Urinary bladder (tissue), 3 donors: ENCODE measurements at regions not wholly inside any gene's neighbourhood (a gene's known extent, or its start where the extent isn't known, plus 50 kb on each side); places are given as distances from the start of the nearest gene placed in this dataset.

Experiments used
- DNase-seq: peaks from one replicate; pipeline ENCODE4 v3.0.0-alpha.2; 2015; ENCODE audit errors: extremely low spot score
- H3K27ac ChIP-seq: one replicate; pipeline ENCODE4 v1.5.1; 2013; ENCODE audit warnings: low read depth, mild to moderate bottlenecking, moderate library complexity
- H3K36me3 ChIP-seq: one replicate; pipeline ENCODE4 v1.6.1; 2013; ENCODE audit warnings: mild to moderate bottlenecking, moderate library complexity; ENCODE audit not compliant: insufficient read depth
- H3K4me1 ChIP-seq: one replicate; pipeline ENCODE4 v1.6.1; 2013; ENCODE audit warnings: mild to moderate bottlenecking, moderate library complexity; ENCODE audit not compliant: insufficient read depth
- H3K4me3 ChIP-seq: one replicate; pipeline ENCODE4 v1.5.1; 2013; ENCODE audit warnings: low read depth, low read length
- WGBS: extraction: QIAGEN DNeasy Blood & Tissue Kit; methylation state at CpG from one replicate; pipeline ENCODE4 v1.1.7; 2013; 5-methylcytosine and 5-hydroxymethylcytosine counted together
- donor health status: healthy with polysubstance abuse.
- donor health status: healthy.

- DNase-seq = no peak
- no peak overlapping the region for H3K27ac ChIP-seq
- 72% methylated on average over 4 of the region's 4 CpGs for WGBS
- no peaks in the 10 kb centered on the region for H3K4me1 ChIP-seq
- no peaks in the 10 kb centered on the region for H3K36me3 ChIP-seq
- H3K4me3 ChIP-seq = no peak overlapping the region
Measured at GRCh38 chr11:129596351-129596750, 219.3 kb upstream of the TMEM45B start.

GRCh38 chr11:129598378-129598777 is 217.3 kb upstream of the TMEM45B start:
- DNase-seq = no peak
- Histone ChIP-seq H3K36me3 (no peaks in the 10 kb centered on the region), H3K4me1 (no peaks in the 10 kb centered on the region), H3K4me3 (no peak overlapping the region), H3K27ac (no peak overlapping the region)
- 63% methylated on average over 3 of the region's 3 CpGs for WGBS

GRCh38 chr11:129605815-129606214 is 209.8 kb upstream of the TMEM45B start:
- H3K4me3 ChIP-seq = no peak overlapping the region
- H3K27ac ChIP-seq = no peak overlapping the region
- no peaks in the 10 kb centered on the region for H3K36me3 ChIP-seq
- DNase-seq = no peak
- H3K4me1 ChIP-seq = no peaks in the 10 kb centered on the region

GRCh38 chr11:129608711-129609110 is 206.9 kb upstream of the TMEM45B start:
- no peaks in the 10 kb centered on the region for H3K4me1 ChIP-seq
- DNase-seq = no peak
- H3K27ac ChIP-seq = no peak overlapping the region
- no peak overlapping the region for H3K4me3 ChIP-seq
- 65% methylated on average over 6 of the region's 6 CpGs for WGBS
- H3K36me3 ChIP-seq = no peaks in the 10 kb centered on the region

- Histone ChIP-seq H3K27ac (no peak overlapping the region), H3K4me3 (no peak overlapping the region), H3K36me3 (no peaks in the 10 kb centered on the region), H3K4me1 (no peaks in the 10 kb centered on the region)
- 80% methylated on average over 7 of the region's 7 CpGs for WGBS
- no peak for DNase-seq
Measured at GRCh38 chr11:129610125-129610524, 205.5 kb upstream of the TMEM45B start.

GRCh38 chr11:129610545-129610944 is 205.1 kb upstream of the TMEM45B start:
- no peak for DNase-seq
- H3K4me1 ChIP-seq = no peaks in the 10 kb centered on the region
- no peak overlapping the region for H3K27ac ChIP-seq
- H3K36me3 ChIP-seq = no peaks in the 10 kb centered on the region
- 42% methylated on average over 5 of the region's 5 CpGs for WGBS
- no peak overlapping the region for H3K4me3 ChIP-seq

- no peaks in the 10 kb centered on the region for H3K4me1 ChIP-seq
- 44% methylated on average over 17 of the region's 17 CpGs for WGBS
- no peak overlapping the region for H3K4me3 ChIP-seq
- H3K27ac ChIP-seq = no peak overlapping the region
- no peak for DNase-seq
- H3K36me3 ChIP-seq = no peaks in the 10 kb centered on the region
Measured at GRCh38 chr11:129611661-129612446, 203.8 kb upstream of the TMEM45B start.

- Histone ChIP-seq H3K36me3 (no peaks in the 10 kb centered on the region), H3K4me3 (no peak overlapping the region), H3K27ac (no peak overlapping the region), H3K4me1 (no peaks in the 10 kb centered on the region)
- no peak for DNase-seq
- WGBS = 47% methylated on average over 8 of the region's 8 CpGs
Measured at GRCh38 chr11:129612447-129612961, 203.1 kb upstream of the TMEM45B start.

GRCh38 chr11:129613071-129613470 is 202.6 kb upstream of the TMEM45B start:
- H3K4me3 ChIP-seq = no peak overlapping the region
- WGBS = 86% methylated on average over 3 of the region's 3 CpGs
- no peaks in the 10 kb centered on the region for H3K4me1 ChIP-seq
- H3K36me3 ChIP-seq = no peaks in the 10 kb centered on the region
- no peak for DNase-seq
- no peak overlapping the region for H3K27ac ChIP-seq

GRCh38 chr11:129614256-129614944 is 201.2 kb upstream of the TMEM45B start:
- no peak overlapping the region for H3K27ac ChIP-seq
- no peak overlapping the region for H3K4me3 ChIP-seq
- no peaks in the 10 kb centered on the region for H3K4me1 ChIP-seq
- no peaks in the 10 kb centered on the region for H3K36me3 ChIP-seq
- 79% methylated on average over 11 of the region's 11 CpGs for WGBS
- DNase-seq = no peak

GRCh38 chr11:129618046-129618569 is 197.5 kb upstream of the TMEM45B start:
- no peaks in the 10 kb centered on the region for H3K4me1 ChIP-seq
- no peak for DNase-seq
- WGBS = 49% methylated on average over 41 of the region's 41 CpGs
- no peak overlapping the region for H3K4me3 ChIP-seq
- no peaks in the 10 kb centered on the region for H3K36me3 ChIP-seq
- no peak overlapping the region for H3K27ac ChIP-seq

- WGBS = 84% methylated on average over 12 of the region's 12 CpGs
Measured at GRCh38 chr11:129620237-129621104, 195.2 kb upstream of the TMEM45B start.

GRCh38 chr11:129625930-129626329 is 189.7 kb upstream of the TMEM45B start:
- 77% methylated on average over 6 of the region's 6 CpGs for WGBS
- no peak for DNase-seq
- Histone ChIP-seq H3K36me3 (no peaks in the 10 kb centered on the region), H3K4me3 (no peak overlapping the region), H3K27ac (no peak overlapping the region), H3K4me1 (no peaks in the 10 kb centered on the region)

More at GRCh38 chr11:129620237-129621104, 195.2 kb upstream of the TMEM45B start:
- Histone ChIP-seq H3K27ac (no peak overlapping the region), H3K4me1 (no peaks in the 10 kb centered on the region), H3K36me3 (no peaks in the 10 kb centered on the region), H3K4me3 (no peak overlapping the region)
- no peak for DNase-seq
